DMS153 (cell line): ENCODE measurements at regions not wholly inside any gene's neighbourhood (a gene's known extent, or its start where the extent isn't known, plus 50 kb on each side); places are given as distances from the start of the nearest gene placed in this dataset.

Experiments used
- DNase-seq: peaks from one replicate; lab custom pipeline; 2025; lab: John Stamatoyannopoulos, UW

DNA sequence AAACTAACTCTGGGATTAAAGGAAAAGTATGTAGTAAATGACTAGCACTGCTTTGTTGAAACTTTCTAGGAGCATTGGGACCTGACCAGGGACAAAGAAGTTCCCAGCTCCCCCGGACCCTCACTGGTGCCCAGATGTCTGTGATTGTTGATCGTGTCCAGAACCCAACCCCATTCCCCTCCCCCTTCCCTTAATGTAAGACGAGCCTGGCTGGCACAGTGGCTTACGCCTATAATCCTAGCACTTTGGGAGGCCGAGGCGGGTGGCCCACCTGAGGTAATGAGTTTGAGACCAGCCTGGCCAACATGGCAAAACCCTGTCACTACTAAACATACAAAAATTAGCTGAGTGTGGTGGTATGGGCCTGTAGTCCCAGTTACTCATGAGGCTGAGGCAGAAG is 750.3 kb downstream of the CBLN4 start:
- DNase-seq: no peak

DNA sequence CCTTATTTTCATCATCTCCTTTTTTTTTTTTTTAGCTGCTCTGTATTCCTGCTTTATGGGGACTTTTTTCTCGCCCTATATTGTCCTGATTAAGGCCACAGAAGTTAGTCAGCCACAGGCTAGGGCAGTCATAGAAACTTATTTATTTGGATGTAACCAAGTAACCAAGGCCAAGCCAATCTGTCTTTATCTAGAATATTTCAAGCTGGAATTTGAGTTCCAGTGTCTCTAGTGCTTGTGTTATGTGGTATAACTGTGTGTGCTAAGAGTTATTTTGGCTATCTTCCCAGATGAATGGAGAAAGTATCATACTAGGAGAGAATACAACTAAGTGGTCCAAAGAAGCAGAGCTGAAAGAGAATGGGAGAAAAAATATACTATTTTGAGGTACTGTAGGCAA is 751.5 kb downstream of the CBLN4 start:
- DNase-seq: no peak

DNA sequence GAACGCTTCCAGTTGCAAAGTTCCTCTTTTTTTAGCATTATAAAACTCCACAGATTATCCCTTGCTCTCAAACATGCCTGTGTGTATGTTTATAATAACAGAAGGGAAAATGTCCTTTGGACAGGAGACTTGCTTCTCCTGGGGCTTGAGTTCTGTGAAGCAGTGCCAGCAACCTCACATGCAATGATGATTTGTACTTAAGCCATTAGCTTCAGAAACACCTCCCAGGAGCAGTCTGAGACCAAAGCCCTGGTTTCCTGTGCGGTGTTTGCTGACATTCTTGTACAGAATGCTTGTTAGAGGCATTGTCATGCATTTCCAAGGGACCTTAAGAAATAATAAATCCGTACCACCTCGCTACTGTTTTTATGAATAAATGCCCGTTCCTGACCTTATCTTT is 752.8 kb downstream of the CBLN4 start:
- no peak for DNase-seq

DNA sequence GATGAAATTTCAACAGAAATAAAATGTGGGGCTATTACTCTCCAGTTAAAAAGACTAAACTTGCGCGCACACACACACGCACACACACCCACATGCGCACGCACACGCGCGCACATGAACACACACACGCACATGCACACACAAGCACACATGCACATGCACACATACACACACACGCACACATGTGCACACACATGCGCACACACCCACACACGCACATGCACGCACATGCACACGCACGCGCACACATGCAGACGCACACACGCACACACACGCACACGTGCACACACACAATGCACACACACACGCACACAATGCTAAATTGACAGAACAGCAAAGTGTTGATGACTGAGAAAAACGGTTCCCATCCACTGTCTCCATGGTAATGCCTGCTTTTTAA is 754.1 kb downstream of the CBLN4 start:
- no peak for DNase-seq

DNA sequence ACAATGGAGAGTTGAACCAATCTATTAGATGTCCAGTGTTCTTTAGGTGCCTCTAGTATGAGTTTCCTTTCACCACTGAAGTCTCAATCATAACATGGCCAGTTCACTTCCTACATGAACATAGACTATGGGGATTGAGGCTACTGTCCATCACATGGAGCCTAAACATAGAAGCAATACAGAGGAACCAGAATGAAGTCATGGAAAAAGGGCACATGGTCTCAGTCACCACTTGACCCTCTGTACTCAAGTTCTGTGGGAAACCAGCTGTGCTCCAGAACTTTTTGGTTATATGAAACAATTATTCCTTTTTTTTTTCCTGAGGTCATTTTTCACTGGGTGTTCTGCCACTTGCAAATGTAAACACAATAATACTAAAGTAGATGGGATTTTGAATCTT is 762.5 kb downstream of the CBLN4 start:
- no peak for DNase-seq

DNA sequence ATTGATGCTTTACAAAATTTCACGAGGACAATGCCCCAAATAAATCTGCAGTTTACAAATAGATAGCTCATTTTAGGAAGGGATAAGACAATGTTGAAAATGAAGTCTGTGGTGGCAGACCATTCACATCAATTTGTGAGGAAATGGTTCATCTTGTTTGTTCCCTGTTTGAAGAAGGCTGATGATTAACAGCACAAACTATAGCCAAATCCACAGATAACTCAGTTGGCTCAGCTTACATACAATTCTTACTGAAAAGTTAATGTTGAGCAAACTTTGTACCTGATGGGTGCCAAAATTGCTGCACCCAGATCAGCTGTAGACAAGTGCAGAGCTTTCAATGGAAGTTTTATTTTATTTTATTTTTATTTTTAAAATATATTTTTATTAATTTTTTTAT is 763.9 kb downstream of the DOK5 start:
- DNase-seq: no peak

DNA sequence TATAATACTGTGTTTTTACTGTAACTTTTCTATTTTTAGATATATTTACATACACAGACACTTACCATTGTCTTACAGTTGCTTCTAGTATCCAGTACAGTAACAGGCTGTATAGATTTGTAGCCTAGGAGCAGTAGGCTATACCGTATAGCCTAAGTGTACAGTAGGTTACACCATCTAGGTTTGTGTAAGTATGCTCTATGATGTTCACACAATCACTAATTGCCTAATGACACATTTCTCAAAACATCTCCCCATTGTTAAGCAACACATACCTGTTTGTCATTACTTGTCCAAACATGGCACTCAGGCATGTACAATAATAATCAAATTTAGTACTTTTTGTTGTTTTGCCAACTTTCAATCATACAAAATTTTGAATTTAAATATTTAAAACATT is 757.3 kb downstream of the DOK5 start:
- no peak for DNase-seq

DNA sequence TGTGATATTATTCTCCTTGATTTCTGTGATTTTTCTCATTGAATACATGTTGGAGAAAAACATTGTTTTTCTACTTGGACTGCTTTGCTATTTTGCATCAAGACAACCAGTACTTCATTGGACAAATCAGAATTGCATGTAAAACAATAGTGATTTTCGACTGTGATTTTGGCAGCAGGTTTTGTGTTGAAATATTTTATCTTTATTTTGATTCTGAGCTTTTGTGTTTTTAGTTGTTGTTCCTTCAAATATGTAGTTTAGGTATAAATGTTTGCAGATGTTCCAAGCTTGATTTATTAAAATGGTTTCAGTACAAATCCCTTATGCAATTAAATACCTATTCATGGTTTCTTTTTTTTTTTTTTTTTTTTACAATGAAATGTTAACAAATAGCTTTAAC is 754.1 kb downstream of the DOK5 start:
- no peak for DNase-seq

DNA sequence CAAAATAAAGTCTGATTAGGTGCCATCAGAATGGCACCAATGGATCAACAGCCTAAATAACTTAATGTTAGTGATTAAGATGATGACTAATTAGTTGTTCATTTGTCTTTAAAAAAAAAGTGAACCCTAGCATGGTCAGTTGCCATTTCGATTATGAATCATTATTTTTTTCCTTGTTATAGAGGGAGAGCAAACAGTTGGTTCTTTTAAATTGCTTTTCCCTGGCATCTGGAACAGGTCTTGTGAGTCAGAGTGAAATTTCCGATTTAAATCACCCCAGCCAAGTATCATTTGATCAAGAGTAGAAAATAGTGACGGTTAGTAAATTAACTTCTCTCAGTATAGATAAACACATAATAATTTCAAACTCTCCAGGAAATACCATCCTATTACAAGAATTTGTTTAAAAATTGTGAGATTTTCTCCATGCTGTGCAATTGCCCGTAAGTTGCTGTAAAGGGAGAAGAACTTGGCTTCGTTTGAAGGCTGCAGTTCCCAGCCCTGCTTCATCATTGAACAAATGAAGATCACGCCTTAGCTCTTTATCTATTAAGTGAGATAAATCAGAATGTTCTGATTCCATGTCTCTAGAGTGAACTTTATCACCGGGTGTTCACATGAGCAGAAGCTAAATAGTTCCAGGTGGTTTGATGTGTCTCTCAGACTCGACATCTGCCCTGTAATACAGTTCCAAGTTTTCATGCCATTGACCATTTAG is 741.3 kb downstream of the DOK5 start:
- DNase-seq: no peak

DNA sequence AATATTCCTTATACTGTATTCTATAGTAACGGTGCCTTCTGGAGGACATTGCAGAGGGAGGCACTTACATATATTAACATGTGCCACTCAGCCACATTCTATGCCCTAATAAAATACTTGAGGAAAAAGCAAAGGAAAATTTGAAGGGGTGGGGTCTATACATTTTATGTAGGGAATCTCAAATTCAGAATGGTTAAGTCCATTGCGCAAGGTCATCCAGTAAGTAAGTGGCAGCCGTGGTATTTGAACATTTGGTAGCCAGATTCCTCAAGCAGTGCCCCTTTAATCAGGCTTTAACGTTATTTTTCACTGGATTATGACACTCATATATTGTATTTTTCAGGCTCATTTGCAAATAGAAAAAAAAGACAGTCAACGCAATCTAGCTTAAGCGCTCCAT is 738.3 kb downstream of the DOK5 start:
- no peak for DNase-seq

DNA sequence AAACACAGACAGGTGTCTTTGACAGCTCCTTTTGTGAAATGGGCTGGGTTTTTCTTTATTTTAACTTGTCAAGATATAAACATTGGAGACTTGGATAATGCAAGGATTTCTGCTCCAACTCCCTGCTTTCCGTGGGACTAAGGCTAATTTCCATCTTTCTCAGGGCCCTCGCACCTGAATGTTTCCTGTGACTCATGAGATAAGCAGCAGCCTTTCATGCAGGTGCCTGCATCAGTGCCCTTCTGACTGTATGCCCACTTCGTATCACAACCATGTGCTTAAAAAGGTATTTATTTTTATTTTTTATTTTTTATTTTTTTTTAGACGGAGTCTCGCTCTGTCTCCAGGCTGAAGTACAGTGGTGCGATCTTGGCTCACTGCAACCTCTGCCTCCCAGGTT is 736.1 kb downstream of the DOK5 start:
- no peak for DNase-seq

DNA sequence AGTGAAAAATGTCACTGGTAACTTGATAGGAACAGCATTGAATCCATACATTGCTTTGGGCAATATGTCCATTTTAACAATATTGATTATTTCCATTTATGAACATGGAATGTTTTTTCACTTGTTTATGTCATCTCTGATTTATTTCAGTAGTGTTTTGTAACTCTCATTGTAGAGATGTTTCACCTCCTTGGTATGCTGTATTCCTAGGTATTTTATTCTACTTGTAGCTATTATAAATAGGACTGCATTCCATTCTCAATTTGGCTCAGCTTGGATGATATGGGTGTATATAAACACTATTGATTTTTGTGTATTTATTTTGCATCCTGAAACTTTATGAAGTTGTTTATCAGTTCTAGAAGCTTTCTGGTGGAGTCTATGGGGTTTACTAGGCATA is 730.3 kb downstream of the DOK5 start:
- DNase-seq: no peak

DNA sequence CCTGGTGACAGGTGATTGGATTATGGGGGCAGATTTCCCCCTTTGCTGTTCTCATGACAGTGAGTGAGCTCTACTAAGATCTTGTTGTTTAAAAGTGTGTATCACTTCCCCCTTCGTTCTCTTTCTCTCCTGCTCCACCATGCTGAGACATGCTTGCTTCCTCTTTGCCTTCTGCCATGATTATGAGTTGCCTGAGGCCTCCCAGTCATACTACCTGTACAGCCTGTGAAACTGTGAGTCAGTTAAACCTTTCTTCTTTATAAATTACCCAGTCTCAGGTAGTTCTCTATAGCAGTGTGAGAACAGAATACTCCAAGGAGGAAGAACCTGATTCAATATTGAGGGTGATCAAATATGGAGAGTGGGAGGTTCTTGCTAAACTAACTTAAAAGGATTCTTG is 724.9 kb downstream of the DOK5 start:
- no peak for DNase-seq

DNA sequence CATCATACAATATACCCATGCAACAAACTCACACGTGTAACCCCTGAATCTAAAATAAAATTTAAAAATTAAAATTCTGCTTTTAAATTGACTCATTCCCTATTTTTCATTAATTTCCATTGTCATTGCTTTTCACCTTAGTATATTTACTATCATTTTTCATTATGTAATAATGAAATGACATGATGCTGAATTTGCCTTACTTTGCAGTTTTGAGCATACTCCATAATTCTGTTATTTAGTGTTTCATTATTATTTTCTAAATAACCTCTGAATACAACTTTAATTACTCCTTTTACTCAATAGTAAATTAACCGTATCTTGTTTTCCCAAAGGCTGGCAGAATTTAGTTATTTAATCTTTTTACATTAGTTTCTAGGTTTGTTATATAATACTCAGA is 719.6 kb downstream of the DOK5 start:
- no peak for DNase-seq

DNA sequence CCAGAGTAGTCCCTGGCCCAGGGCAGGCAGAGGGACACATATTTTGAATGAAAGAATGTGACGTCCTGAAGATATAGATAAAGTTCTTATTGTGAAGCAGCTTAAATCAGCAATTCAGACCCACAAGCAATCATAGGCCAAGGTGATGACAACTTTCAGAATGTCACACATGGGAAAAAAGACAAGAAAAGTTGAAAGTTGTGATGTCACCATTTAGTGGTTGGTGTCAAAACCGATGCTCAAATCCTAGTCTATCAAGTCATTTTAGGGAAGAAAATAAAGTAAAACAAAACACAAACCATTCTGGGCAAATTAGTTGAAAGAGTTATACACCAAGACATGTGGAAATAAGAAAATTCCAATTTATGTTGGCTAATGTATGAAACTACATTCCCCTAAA is 710.8 kb downstream of the DOK5 start:
- no peak for DNase-seq

DNA sequence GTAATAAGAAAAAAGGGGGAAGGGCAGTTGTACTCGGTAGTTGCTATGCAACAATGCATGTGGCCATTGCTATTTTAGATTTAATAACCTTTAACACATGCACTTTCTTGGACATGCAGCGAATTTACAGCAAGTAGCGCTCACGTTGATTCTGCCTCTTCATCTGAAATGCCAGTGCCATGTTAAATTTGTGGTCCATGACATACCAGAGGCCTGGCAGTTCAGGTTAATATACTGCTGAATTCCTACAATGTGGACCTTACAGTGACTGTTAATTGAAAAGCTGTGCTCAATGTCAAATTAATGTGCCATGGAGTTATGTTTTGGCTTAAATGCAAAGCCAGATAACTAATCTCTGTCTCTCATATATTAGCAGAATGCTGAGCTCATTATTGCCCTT is 699.7 kb downstream of the DOK5 start:
- no peak for DNase-seq

DNA sequence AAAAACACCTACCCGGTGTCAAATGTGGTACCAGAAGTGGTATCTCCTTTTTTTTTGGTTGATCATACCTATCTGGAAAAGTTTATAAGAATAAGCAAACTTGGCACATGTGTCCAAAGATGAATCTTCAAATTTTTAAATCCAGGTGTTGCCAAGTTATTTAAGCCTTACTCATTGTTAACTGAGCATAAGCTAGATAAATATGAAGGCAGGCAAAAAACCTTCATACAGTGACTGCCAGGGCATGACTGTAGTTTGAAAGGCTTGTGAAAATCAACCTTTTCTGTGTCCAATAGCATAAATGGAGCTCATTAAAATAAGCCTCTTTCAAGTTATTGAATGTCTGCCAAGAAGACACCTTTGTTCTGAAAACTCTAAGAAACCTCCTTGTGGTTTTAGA is 699.2 kb downstream of the DOK5 start:
- no peak for DNase-seq

DNA sequence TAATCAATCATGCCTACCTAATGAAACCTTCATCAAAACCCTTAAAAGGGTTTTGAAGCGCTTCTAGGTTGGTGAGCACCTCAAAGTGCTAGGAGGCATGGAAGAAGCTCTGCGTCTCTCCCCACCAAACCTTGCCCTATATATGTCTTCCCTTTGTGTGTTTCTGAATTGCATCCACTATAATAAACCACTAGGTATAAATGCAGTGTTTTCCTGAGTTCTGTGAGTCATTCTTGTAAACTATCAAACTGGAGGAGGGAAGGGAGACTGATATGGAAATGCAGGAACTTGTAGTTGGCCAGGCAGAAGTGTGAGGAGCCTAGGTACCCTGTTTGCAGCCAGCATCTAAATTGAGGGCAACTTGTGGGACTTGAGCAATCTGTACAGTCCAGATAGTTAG is 698.8 kb downstream of the DOK5 start:
- DNase-seq: no peak

DNA sequence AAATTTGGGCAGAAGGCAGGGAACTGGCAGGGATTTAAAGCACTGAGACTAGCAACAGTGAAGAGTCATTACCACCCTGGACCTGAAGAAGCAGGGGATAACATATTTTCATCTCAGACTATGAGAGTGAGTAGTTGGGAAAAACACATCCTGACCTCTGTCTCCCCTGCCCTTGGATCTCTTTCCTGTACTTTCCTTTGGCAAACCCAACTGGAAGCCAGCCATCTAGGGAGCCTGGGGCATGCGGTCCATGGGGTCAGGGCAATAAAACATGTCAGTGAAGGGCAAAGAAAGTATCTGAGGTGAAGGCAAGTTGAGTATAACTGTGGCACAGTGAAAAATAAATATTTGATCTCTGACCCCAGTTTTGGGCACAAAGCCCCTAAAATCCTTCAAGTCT is 698.2 kb downstream of the DOK5 start:
- DNase-seq: no peak

DNA sequence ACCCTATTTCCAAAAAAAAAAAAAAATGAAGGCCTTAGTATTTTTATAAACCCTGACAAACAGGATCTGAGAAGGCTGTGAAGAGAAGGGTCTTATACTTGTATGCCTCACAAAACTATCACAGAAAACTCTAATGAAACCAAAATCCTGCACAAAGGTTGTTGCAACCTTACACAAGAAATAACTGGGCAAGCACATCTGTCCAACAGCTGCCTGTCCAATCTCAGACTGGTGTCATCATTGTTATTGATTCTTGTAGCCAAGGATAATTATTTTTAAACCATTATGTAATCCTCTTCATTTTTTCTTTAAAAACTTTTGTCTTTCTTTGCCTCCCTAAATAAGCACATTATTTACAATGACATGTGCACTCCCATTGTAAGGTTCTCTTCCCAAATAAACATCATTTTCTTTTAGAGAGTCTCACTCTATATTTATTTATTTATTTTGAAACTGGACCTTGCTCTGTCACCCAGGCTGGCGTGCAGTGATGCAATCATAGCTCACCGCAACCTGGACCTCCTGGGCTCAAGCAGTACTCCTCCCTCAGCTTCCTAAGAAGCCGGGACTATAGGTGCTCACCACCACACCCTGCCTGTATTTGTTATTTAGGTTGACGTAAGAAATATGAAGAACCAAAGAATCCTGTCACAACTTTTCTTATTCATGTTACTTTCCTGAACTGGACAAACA is 697.1 kb downstream of the DOK5 start:
- DNase-seq: no peak

DNA sequence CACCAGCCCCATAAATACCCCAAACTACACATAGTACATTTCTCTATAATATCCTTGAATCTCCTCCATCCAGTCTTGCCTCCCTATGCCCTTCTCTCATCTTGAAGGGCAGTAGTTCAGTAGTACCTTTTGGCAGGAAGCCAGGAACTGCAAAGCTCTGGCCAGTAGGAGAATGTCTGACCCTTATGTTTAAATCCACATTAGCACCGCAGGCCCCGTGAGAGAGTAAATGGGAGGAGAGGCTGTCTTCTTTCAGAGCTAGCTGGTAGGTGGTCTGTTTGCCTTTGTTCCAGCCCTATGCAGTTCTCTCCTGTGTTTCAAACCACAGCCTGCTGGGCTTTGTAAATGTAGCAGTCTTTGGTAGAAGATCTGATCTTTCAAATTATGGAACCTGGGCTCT is 690.7 kb downstream of the DOK5 start:
- DNase-seq: no peak

DNA sequence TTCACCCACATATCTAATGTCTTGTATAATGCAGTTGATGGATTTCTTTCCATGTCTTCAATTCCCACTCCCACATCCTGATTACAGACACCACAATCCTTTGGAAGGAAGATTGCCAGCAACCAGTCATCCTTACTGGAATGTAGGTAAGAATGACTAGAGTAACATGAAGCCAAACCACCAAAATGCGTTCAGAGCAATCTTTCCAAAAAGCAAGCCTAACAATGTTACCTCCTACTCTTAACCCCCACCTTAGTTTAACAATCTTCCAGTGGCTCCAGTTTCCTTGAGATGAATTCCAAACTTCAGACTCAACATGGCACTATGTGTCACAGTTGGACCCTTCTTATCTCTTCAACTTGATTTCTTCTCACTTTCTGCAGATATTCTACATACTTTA is 685.6 kb downstream of the DOK5 start:
- DNase-seq: no peak

DNA sequence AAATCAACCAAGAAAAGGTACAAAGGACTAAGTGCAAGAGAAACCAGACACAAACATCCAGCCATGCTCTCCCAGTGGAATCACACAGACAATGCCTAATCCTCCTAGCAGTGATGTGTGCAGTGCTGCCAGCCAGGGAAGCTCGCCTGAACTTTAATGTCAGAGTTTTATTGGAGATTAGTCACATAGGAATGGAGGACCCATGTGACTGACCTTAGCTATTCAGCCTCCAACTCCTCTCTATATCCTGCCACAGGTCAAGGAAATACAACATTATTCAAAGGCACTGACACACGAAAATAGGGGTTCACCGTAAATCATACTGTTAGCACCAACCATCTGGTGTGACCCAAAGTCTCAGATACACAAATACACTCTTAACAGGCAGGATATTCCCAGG is 684.6 kb downstream of the DOK5 start:
- DNase-seq: no peak

DNA sequence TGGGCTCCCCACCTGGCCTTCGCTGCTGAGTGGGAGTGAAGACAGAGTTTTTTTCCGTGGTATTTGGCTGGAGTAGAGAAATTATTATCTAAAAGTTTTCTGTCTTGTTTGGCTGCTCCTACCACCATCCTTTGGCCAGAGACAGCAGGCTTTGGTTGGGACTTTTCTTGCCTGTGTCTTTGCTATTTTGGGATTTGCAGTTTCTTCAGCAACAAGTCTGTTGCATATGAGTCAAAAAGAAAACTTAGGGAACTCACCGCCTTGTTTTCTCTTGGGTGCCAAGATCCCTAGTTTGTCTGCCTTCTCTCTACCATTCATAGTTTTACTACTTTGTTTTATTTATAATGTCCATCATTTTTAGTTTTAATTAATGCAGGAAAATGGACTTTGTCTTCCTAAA is 683.8 kb downstream of the DOK5 start:
- DNase-seq: no peak
